Activated CD8-positive, alpha-beta memory T cell treated with anti-CD3 and anti-CD28 coated beads for 4 hours (primary cell): ENCODE measurements at regions not wholly inside any gene's neighbourhood (a gene's known extent, or its start where the extent isn't known, plus 50 kb on each side); places are given as distances from the start of the nearest gene placed in this dataset.

ENCODE experiments used
- DNase-seq, 2 donors: peaks; one replicate each; pipeline ENCODE4 v3.0.0-alpha.2; 2020; ENCODE audit warnings: low read depth in 2 of 2

GRCh38 chr15:69712991-69713390, 260.4 kb downstream of the RPLP1 start:
- no peak for DNase-seq

DNA sequence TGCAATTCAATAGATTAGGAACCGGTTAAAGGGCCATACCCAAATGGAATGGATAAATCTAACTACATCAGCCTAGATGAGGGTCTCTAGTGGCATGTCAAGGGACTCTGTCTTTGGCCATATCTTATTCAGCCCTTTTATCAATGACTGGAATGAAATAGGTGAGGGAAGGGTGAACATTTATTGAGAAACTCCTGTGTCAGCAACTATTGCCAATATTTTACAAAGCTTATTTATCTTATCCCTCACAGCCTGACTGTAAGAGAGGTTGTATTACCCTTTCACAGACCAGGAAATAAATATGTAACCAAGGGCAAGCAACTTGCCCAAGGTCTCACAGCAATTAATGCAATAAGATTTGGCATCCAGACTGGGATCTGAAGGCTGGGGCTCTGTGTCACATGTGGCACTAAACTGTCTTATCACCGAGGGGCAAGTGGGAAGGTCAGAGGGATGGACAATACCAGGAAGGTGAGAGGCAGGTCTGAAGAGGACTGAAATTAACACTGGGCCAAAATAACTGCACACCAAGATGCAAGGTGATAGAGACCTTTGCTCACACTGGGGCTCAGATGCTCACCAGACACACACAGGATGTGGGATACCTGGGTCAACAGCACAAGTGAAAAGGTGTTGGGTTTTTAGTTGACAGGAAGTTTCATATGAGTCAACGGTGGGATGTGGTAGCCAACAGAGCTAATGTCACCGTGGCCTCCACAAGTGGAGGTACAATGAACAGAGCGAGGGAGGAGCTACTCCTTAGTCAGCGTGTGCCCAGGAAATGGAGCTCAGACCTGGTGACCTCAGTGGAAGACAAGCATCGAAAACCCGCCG, 261.3 kb downstream of the RPLP1 start:
- peak; percentile 50 to 66 for DNase-seq

DNA sequence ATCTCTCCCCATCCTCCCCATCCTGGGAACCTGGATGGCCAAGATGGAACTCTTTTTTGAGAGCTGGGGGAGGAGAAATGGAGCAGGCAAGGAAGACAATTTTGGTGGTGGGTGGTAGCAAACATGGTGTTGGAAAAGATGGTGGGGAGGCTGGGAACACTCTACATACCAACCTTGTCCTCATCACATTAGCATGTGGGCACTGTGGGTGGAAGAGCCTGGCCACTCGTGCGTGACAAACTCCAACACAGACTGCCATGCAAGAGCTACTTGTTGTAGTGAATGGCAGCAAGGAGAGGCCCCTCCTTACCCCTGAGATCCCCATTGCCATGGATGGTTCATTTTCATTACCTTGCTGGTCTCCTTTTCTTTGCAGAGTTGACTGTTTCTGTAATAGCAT, 262.6 kb downstream of the RPLP1 start:
- no peak for DNase-seq

GRCh38 chr15:69718436-69718835, 265.8 kb downstream of the RPLP1 start:
- no peak for DNase-seq

DNA sequence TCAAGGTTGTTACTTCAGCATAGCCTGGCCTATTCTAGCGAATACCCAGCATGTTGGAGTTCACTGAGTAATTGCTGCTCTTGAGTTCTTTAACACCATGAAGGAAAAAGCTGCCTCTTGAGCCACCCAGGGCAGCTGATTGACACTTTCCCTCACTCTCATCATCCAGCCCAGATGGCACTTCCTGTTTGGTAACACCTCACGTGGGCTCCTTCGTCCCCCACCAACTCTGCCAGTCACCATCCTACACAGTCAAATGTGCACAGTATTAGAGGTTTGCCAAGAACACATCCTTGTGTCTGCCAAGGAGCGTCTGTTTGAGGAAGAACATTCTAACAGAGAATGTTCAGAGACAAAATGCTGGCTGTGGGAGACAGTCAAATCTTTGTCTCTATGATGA, 266.3 kb downstream of the RPLP1 start:
- DNase-seq: no peak

GRCh38 chr15:69719527-69720240, 267.1 kb downstream of the RPLP1 start:
- peak; percentile 34 to 64 for DNase-seq

GRCh38 chr15:69720536-69720935, 267.9 kb downstream of the RPLP1 start:
- no peak for DNase-seq

DNA sequence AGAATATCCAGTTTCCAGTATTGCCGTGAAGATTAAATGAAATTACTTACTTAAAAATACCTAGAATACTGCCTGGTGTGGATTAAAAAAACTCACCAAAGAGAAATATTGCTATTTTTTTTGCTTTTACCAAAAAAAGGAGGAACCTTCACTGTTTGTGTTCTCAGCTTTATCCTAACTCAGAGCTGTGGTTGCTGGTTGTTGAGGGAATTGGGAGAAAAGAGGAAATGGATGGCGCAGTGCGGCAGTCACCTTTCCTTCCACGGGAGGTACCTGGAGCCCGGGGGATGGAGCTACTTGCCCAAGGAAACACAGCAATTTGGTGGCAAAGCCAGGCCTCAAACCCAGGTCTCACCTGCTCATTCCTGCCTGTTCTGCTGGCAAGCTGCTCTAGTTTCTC, 270.3 kb downstream of the RPLP1 start:
- DNase-seq: no peak

- DNase-seq: no peak
These were observed 270.9 kb downstream of the RPLP1 start for GRCh38 chr15:69723404-69724096.

- no peak for DNase-seq
These were observed 271.7 kb downstream of the RPLP1 start for GRCh38 chr15:69724333-69724732.

- no peak for DNase-seq
These were observed 272.7 kb downstream of the RPLP1 start for GRCh38 chr15:69725275-69725674.

- DNase-seq: no peak
These were observed 273.3 kb downstream of the RPLP1 start for GRCh38 chr15:69725957-69726356.

DNA sequence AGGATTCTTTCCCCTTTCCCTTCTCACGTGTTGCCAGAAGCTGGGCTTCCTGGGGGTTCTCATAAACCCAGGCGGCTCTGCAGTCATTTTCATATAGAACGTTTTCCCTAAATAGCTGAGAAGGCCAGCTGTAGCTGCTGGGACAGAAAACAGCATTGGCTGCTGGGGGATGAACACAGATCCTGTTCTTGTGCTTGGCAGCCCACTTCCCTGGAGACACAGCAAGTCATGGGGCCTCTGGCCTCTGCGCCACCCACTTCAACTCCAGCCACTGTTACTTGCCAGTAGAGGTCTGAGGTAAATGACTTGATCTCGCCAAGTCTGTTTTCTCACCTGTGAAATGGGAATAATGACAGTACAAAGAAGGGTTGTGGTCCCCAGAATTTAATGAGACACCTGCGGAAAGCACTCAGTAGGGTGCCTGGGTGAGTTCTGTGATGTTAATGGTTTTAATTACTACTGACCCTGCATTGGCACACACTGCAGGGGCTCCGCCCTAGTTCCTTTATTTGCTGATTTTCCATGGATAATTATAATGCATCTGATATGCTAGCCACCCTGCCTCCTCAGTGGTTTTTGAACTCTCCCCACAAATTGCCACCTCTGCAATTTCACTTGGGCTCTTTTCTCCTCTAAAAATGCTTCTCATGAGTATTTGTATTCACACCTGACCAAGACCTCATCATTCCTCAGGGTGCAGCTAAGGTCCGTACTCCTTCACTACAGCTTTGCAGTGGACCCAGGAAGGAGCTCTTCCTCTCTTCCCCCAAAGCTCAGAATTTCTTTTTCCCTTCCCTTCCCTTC, 274.7 kb downstream of the RPLP1 start:
- DNase-seq: no peak

DNA sequence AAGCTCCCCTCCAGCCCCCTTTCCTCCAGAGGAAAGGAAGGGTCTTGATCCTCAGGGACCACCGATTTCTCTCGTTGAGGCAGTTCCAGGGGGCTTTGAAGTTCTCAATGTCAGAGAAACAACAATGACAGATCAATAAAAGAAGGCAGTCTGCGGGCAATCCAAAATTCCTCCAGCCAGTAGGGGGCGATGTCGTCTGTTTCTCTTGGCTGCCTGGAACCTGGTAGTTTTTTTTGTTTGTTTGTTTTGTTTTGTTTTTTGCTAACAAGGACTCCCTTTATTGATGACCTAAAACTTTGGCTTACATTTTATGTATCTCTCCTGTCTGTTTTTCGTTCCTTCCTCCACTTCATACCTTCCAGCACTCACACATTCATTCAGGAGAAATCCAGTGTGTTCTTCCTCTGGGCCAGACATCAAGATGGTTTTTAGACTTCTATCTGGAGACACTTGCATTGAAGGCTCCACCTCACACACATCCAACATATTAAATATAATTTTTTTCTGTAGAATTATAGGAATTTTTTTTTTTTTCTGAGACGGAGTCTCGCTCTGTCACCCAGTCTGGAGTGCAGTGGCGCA, 276.6 kb downstream of the RPLP1 start:
- peak; percentile 49 to 63 for DNase-seq

GRCh38 chr15:69730281-69731080, 277.9 kb downstream of the RPLP1 start:
- DNase-seq: no peak

- DNase-seq: no peak
These were observed 278.4 kb downstream of the RPLP1 start for GRCh38 chr15:69731081-69731330.

- DNase-seq: no peak
These were observed 279.0 kb downstream of the RPLP1 start for GRCh38 chr15:69731581-69731980.

DNA sequence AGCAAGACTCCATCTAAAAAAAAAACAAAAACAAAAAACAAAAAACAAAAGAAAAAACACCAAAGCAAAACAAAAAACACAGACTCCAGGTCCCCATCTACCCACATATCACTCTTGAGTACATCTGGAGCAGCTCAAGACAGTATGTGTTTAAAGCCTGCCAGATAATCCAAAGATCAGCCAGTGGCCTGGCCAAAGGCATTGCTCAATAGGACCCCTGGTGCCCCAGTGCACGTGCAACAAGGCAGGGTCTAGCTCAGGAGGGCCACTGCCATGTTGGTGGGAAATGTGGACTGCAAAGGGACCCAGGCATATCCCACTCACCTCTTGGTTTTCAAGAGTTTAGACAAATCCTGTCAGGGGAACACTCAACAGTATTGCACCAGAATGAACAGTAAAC, 279.5 kb downstream of the RPLP1 start:
- no peak for DNase-seq

DNA sequence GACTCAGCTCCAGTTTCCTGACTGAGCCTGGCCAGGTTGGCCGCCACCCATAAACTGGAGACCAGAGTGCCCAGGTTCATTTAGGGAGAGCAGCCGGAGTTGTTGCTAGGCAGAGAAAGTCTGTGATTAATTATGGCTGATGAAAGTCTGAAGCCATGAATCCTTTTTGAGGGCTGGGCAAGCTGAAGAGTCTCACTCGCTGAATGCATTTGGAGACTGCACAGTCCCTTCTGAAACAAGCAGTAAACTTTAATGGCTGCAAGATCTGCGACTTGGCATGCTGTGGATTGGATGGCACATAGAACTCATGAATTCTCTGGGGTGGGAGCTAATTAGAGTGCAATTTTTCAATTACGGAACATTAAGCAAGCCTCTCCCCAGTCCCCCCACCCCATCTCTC, 282.1 kb downstream of the RPLP1 start:
- DNase-seq: no peak

- DNase-seq: no peak
These were observed 282.5 kb downstream of the RPLP1 start for GRCh38 chr15:69735121-69735520.

DNA sequence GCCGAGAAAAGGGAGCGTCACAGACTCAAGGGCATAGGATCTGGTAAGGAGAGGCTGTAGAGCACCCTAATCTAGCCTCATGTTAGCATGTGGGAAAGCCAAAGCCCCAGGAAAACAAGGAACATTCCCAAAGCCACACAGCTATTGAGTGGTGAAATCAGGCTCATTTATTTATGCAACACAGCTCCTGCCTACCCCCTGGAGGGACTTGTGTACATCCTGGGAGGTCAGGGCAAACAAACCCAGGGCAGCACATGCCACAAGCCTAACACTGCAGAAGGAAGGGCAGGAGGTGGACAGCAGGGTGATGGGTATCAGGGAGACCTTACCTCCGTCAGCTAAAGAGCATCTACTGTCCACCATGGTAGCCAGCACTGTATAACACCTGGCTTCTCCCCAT, 283.5 kb downstream of the RPLP1 start:
- no peak for DNase-seq
